ENCODE measurements at regions not wholly inside any gene's neighbourhood (a gene's known extent, or its start where the extent isn't known, plus 50 kb on each side); places are given as distances from the start of the nearest gene placed in this dataset.

- no peak for TF ChIP-seq CTCF (IDR thresholded peaks at IDR 0.05; ENCODE audit: low read depth, low read length, missing control alignments)
- H3K4me3 ChIP-seq (ENCODE audit: low read depth, low read length), result no peak overlapping the region
- no peak for DNase-seq (ENCODE audit: low read depth)
- in situ Hi-C loops (cut with HindIII; ENCODE audit: low sequenced_read_pairs), result no loop called here
Observed at GRCh38 chr6:79764747-79765146, 133.6 kb downstream of the SH3BGRL2 start.

DNA sequence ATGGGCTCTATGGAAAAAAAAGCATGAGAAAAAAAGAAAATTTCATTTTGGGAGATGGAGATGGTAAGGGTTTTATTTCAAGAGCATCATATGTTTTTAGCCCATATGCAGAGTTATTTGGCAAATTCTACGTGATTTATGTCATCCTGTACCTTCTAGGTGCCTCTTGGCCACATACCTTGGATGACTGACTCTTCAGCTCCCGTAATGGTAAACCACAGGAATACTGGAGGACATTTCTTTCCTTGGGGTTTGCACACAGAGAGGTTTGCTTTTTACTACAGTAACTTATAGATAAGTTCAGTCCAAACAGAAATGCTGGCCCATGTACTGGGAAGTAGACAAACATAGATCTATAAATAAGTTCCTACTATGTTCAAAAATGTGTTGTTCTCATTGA, 132.2 kb downstream of the SH3BGRL2 start:
- no peak overlapping the region for H3K4me3 ChIP-seq (ENCODE audit: low read depth, low read length)
- no peak for DNase-seq (ENCODE audit: low read depth)
- TF ChIP-seq CTCF (IDR thresholded peaks at IDR 0.05; ENCODE audit: low read depth, low read length, missing control alignments), result no peak
- in situ Hi-C loops (cut with HindIII; ENCODE audit: low sequenced_read_pairs), result no loop called here

GRCh38 chr6:79762370-79762769, 131.2 kb downstream of the SH3BGRL2 start:
- in situ Hi-C loops (cut with HindIII; ENCODE audit: low sequenced_read_pairs), result no loop called here
- TF ChIP-seq CTCF (IDR thresholded peaks at IDR 0.05; ENCODE audit: low read depth, low read length, missing control alignments), result no peak
- no peak for DNase-seq (ENCODE audit: low read depth)

DNA sequence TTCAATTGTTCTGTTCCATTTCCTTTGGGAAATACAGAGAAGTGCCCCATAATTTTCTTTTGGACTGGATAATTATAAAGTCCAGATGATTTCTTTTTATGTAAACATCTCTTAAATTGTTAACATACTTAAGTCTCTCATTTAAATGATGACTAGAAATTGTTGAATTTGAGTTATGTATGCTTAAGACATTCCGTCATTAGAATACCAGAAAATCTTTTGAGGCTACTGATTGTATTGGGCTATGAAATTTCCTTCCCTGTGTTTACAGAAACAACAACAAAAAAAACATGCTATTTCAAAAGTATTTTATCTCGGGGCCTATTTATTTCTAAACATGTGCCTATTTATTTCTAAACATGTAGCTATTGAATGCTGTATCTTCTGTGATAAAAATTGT, 125.4 kb downstream of the SH3BGRL2 start:
- in situ Hi-C loops (cut with HindIII; ENCODE audit: low sequenced_read_pairs), result no loop called here
- no peak for TF ChIP-seq CTCF (IDR thresholded peaks at IDR 0.05; ENCODE audit: low read depth, low read length, missing control alignments)
- no peak for DNase-seq (ENCODE audit: low read depth)
- H3K4me3 ChIP-seq (ENCODE audit: low read depth, low read length), result no peak overlapping the region

More at GRCh38 chr6:79762370-79762769, 131.2 kb downstream of the SH3BGRL2 start:
- H3K4me3 ChIP-seq (ENCODE audit: low read depth, low read length), result no peak overlapping the region

DNA sequence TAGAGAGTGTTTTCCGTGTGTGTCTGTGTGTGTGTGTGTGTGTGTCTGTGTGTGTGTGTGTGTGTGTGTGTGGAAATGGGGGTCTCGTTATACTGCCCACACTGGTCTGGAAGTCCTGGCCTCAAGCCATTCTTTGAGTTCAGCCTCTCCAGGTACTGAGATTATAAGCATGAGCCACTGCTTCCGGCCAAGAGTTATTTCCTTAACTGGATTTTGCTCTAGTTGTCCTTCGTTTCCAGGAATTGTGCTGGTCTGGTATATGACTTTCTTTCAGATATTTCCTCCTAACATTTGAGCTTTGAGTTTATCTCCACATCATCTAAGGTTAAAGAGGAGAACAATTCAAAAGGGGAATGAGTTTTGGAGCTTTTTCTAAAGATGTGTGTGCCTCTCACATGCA, 124.8 kb downstream of the SH3BGRL2 start:
- in situ Hi-C loops (cut with HindIII; ENCODE audit: low sequenced_read_pairs), result no loop called here
- DNase-seq (ENCODE audit: low read depth), result no peak
- TF ChIP-seq CTCF (IDR thresholded peaks at IDR 0.05; ENCODE audit: low read depth, low read length, missing control alignments), result no peak
- no peak overlapping the region for H3K4me3 ChIP-seq (ENCODE audit: low read depth, low read length)

All from astrocyte of the cerebellum (primary cell).